AG04449 (cell line): ENCODE measurements at regions not wholly inside any gene's neighbourhood (a gene's known extent, or its start where the extent isn't known, plus 50 kb on each side); places are given as distances from the start of the nearest gene placed in this dataset.

ENCODE experiments used
- CTCF ChIA-PET: fragments of 350-600 bp; formaldehyde crosslinking; extraction: SDS; loops from one replicate; lab custom pipeline; 2021; ENCODE audit warnings: antibody characterized with exemption; lab: Yijun Ruan, JAX
- POLR2A ChIA-PET: fragments of 400-600, 350-600 bp; formaldehyde crosslinking; extraction: SDS; loops from one replicate; lab custom pipeline; 2020; ENCODE audit warnings: antibody characterized with exemption, inconsistent platforms; lab: Yijun Ruan, JAX
- DNase-seq: peaks from one replicate; pipeline ENCODE4 v3.0.0-alpha.2; 2010; ENCODE audit warnings: low read depth, low spot score
- H3K4me3 ChIP-seq: 2 replicates; pipeline ENCODE4 v1.5.1; 2011; ENCODE audit warnings: low read depth, mild to moderate bottlenecking, control low read depth, low read length
- CTCF ChIP-seq: IDR thresholded peaks from one replicate; pipeline ENCODE4 v1.5.1; 2011; ENCODE audit warnings: mild to moderate bottlenecking, moderate library complexity, low read length, control low read depth, inconsistent platforms; ENCODE audit not compliant: insufficient read depth; ENCODE audit errors: missing control alignments

GRCh38 chr2:12099374-12099773, 352.9 kb downstream of the LPIN1 start:
- no peak for DNase-seq
- TF ChIP-seq CTCF = no peak
- ChIA-PET POLR2A (no interaction called here), CTCF (no interaction called here)
- no peak overlapping the region for H3K4me3 ChIP-seq

GRCh38 chr2:12102679-12103078, 356.2 kb downstream of the LPIN1 start:
- CTCF ChIA-PET = no interaction called here
- TF ChIP-seq CTCF = no peak
- DNase-seq = no peak
- H3K4me3 ChIP-seq = no peak overlapping the region
- POLR2A ChIA-PET = no interaction called here

- ChIA-PET CTCF (interaction anchor here (1.8 kb wide), 1 partner anchor 9 kb away, joined by 10 read pairs; no protein-coding TSS in a partner anchor), POLR2A (no interaction called here)
- no peak for DNase-seq
- no peak overlapping the region for H3K4me3 ChIP-seq
- no peak for TF ChIP-seq CTCF
Observed at GRCh38 chr2:12105180-12105579, 358.7 kb downstream of the LPIN1 start.

- no peak overlapping the region for H3K4me3 ChIP-seq
- TF ChIP-seq CTCF = no peak
- DNase-seq = peak; percentile 95
- ChIA-PET POLR2A (no interaction called here), CTCF (interaction anchor here (1.2 to 1.8 kb wide), 3 partner anchors 11 to 16 kb away, joined by 3 to 10 read pairs (median 4); no protein-coding TSS in a partner anchor)
Observed at GRCh38 chr2:12106440-12107080, 360.1 kb downstream of the LPIN1 start.

- DNase-seq = no peak
- POLR2A ChIA-PET = no interaction called here
- CTCF ChIA-PET = interaction anchor here (0.8 to 1.3 kb wide), 3 partner anchors 10 to 15 kb away, joined by 3 to 4 read pairs (median 3); no protein-coding TSS in a partner anchor
- no peak for TF ChIP-seq CTCF
- no peak overlapping the region for H3K4me3 ChIP-seq
Observed at GRCh38 chr2:12107321-12107720, 360.9 kb downstream of the LPIN1 start.

GRCh38 chr2:12107939-12108338, 361.5 kb downstream of the LPIN1 start:
- CTCF ChIA-PET = interaction anchor here (0.8 to 1.2 kb wide), 2 partner anchors 10 to 14 kb away, joined by 3 read pairs; no protein-coding TSS in a partner anchor
- no peak overlapping the region for H3K4me3 ChIP-seq
- TF ChIP-seq CTCF = no peak
- POLR2A ChIA-PET = no interaction called here
- DNase-seq = no peak
